ENCODE measurements at regions not wholly inside any gene's neighbourhood (a gene's known extent, or its start where the extent isn't known, plus 50 kb on each side); places are given as distances from the start of the nearest gene placed in this dataset.
A peak's percentile ranks its signal among the peaks of the same experiment; 100 is the strongest.

GRCh38 chr4:138925495-138925894 lies 90.1 kb upstream of the NOCT start:
- Histone ChIP-seq H2AFZ (ENCODE audit: control insufficient read depth, low read length) (no peak overlapping the region), H3K9ac (ENCODE audit: control insufficient read depth, extremely low read depth, insufficient read depth, low read length) (no peak overlapping the region), H3K27me3 (ENCODE audit: control insufficient read depth, extremely low read depth, insufficient read depth, low read length) (no peaks in the 10 kb centered on the region), H3K4me1 (ENCODE audit: control insufficient read depth, extremely low read depth, insufficient read depth, low read length) (no peaks in the 10 kb centered on the region), H3K9me3 (ENCODE audit: control insufficient read depth, low read depth, low read length) (no peaks in the 10 kb centered on the region), H3K79me2 (ENCODE audit: control insufficient read depth, insufficient read depth, low read length) (no peaks in the 10 kb centered on the region), H3K4me3 (ENCODE audit: control insufficient read depth in 2 of 3, extremely low read depth in 1 of 3, insufficient read depth in 2 of 3, low read depth in 1 of 3, low read length in 3 of 3) (no peak overlapping the region), H3K9me1 (ENCODE audit: control insufficient read depth, extremely low read depth, insufficient read depth, low read length) (no peaks in the 10 kb centered on the region), H3K27ac (ENCODE audit: control insufficient read depth, insufficient read depth, low read length) (no peak overlapping the region), H3K4me2 (ENCODE audit: control insufficient read depth, extremely low read depth, insufficient read depth, low read depth, low read length) (no peak overlapping the region), H3K36me3 (ENCODE audit: control insufficient read depth in 2 of 2, extremely low read depth in 1 of 2, insufficient read depth in 2 of 2, low read length in 2 of 2) (no peaks in the 10 kb centered on the region), H4K20me1 (ENCODE audit: control insufficient read depth, extremely low read depth, insufficient read depth, low read length) (no peaks in the 10 kb centered on the region)
- dilution Hi-C loops (cut with MboI; ENCODE audit: extremely low pct_ligation_motif_present, low sequenced_read_pairs): no loop called here
- FAIRE-seq: no peak
- no peak for DNase-seq (ENCODE audit: low read depth, low spot score)
- TF ChIP-seq EZH2 (IDR thresholded peaks at IDR 0.05; ENCODE audit: low read length) (no peak), CTCF (optimal IDR thresholded peaks at IDR 0.05 in 1 of 3, IDR thresholded peaks at IDR 0.05 in 1 of 3, conservative IDR thresholded peaks at IDR 0.05 in 1 of 3; ENCODE audit: extremely low read depth in 1 of 3, insufficient read depth in 2 of 3, low read length in 3 of 3) (no peak)

DNA sequence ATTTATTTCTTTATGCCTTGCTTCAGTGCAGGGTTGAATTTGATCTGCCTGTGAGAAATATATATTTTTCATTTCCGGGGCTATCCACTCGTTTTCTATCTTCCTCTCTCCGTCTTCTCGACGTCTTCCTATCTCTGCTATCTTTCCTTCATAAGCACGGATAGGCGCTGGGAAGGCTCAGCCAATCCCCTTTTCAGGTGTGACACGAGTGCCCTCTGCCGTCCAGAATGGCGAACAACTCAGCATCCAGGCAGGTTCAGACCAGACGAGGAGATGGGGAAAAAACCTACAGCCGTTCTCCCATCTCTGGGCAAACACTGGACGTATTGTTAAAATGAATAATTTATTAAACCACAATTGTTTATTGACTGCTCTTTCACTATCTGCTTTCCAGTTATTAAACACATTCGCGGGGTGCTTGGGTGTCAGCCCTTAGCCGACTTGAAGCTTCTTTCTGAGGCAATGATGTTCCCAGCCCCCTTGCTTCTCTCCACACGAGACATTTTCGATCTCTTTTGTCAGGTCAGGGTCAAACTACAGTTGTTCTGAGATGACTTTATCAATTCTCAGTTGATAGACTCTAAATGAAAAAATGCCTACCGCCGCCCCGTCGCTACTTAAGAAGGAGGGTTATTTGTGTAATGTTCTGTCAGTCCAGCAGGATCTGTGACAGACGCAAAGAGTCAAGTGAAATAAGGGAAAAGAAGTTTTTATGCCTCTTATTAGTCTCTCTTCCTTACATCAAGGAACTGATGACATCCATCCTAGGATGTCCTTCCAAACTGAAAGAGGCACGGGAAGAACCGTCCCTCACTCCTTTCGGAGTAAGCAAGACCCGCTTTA lies 96.3 kb upstream of the NOCT start:
- H3K4me1 ChIP-seq (ENCODE audit: control insufficient read depth, extremely low read depth, insufficient read depth, low read length): peaks cover 6% of the 10 kb centered on the region
- H3K36me3 ChIP-seq (ENCODE audit: control insufficient read depth in 2 of 2, extremely low read depth in 1 of 2, insufficient read depth in 2 of 2, low read length in 2 of 2): no peaks in the 10 kb centered on the region
- H3K4me3 ChIP-seq (ENCODE audit: control insufficient read depth in 2 of 3, extremely low read depth in 1 of 3, insufficient read depth in 2 of 3, low read depth in 1 of 3, low read length in 3 of 3): no peak overlapping the region
- FAIRE-seq: peak; percentile 91
- H3K4me2 ChIP-seq (ENCODE audit: control insufficient read depth, extremely low read depth, insufficient read depth, low read depth, low read length): peak overlapping the region; percentile 70
- no peak overlapping the region for H3K27ac ChIP-seq (ENCODE audit: control insufficient read depth, insufficient read depth, low read length)
- no peaks in the 10 kb centered on the region for H3K27me3 ChIP-seq (ENCODE audit: control insufficient read depth, extremely low read depth, insufficient read depth, low read length)
- H3K9me1 ChIP-seq (ENCODE audit: control insufficient read depth, extremely low read depth, insufficient read depth, low read length): no peaks in the 10 kb centered on the region
- no peaks in the 10 kb centered on the region for H4K20me1 ChIP-seq (ENCODE audit: control insufficient read depth, extremely low read depth, insufficient read depth, low read length)
- peak overlapping the region; percentile 53 for H2AFZ ChIP-seq (ENCODE audit: control insufficient read depth, low read length)
- dilution Hi-C loops (cut with MboI; ENCODE audit: extremely low pct_ligation_motif_present, low sequenced_read_pairs): no loop called here
- H3K79me2 ChIP-seq (ENCODE audit: control insufficient read depth, insufficient read depth, low read length): no peaks in the 10 kb centered on the region
- H3K9ac ChIP-seq (ENCODE audit: control insufficient read depth, extremely low read depth, insufficient read depth, low read length): no peak overlapping the region
- H3K9me3 ChIP-seq (ENCODE audit: control insufficient read depth, low read depth, low read length): no peaks in the 10 kb centered on the region
- DNase-seq (ENCODE audit: low read depth, low spot score): no peak
- TF ChIP-seq EZH2 (IDR thresholded peaks at IDR 0.05; ENCODE audit: low read length) (no peak), CTCF (optimal IDR thresholded peaks at IDR 0.05 in 1 of 3, IDR thresholded peaks at IDR 0.05 in 1 of 3, conservative IDR thresholded peaks at IDR 0.05 in 1 of 3; ENCODE audit: extremely low read depth in 1 of 3, insufficient read depth in 2 of 3, low read length in 3 of 3) (peak; percentile 82 to 86 (median 86))
